Keratinocyte (primary cell): ENCODE measurements at regions not wholly inside any gene's neighbourhood (a gene's known extent, or its start where the extent isn't known, plus 50 kb on each side); places are given as distances from the start of the nearest gene placed in this dataset.

Source experiments
- DNase-seq: peaks from one replicate; pipeline ENCODE4 v3.0.0-alpha.2; 2011; ENCODE audit warnings: low read depth, missing footprints, low spot score
- FAIRE-seq: peaks from 2 replicates; lab custom pipeline; 2011; peaks lifted over from hg19 to GRCh38; lab: Jason Lieb, UNC
- H2AFZ ChIP-seq: 2 replicates; pipeline ENCODE4 v1.6.0; 2012; ENCODE audit warnings: low read length, control low read depth, inconsistent platforms; ENCODE audit not compliant: control insufficient read depth
- H3K27ac ChIP-seq: 2 replicates; pipeline ENCODE4 v1.5.1; 2011; ENCODE audit warnings: low read length; ENCODE audit not compliant: control insufficient read depth, insufficient read depth
- H3K27me3 ChIP-seq: 3 replicates; pipeline ENCODE4 v1.6.0; 2011; ENCODE audit warnings: low read length; ENCODE audit not compliant: control insufficient read depth, insufficient read depth; ENCODE audit errors: extremely low read depth
- H3K36me3 ChIP-seq, 2 experiments: 2 replicates in 1 of 2; 3 replicates in 1 of 2; pipeline ENCODE4 v1.5.1; 2011; ENCODE audit warnings: low read length in 2 of 2, mild to moderate bottlenecking in 1 of 2; ENCODE audit not compliant: control insufficient read depth in 2 of 2, insufficient read depth in 2 of 2; ENCODE audit errors: extremely low read depth in 1 of 2
- H3K4me1 ChIP-seq: 3 replicates; pipeline ENCODE4 v1.5.1; 2011; ENCODE audit warnings: low read length; ENCODE audit not compliant: control insufficient read depth, insufficient read depth; ENCODE audit errors: extremely low read depth
- H3K4me2 ChIP-seq: 3 replicates; pipeline ENCODE4 v1.6.0; 2011; ENCODE audit warnings: low read depth, low read length; ENCODE audit not compliant: control insufficient read depth, insufficient read depth; ENCODE audit errors: extremely low read depth
- H3K4me3 ChIP-seq, 3 experiments: fragments of 200-600 bp in 1 of 3; sonication (generic) in 1 of 3; 2 replicates in 2 of 3; 3 replicates in 1 of 3; pipeline ENCODE4 v1.5.1; 2011 to 2016; ENCODE audit warnings: low read length in 3 of 3, mild to moderate bottlenecking in 3 of 3, control low read depth in 2 of 3, inconsistent platforms in 1 of 3, low read depth in 1 of 3, mixed read lengths in 1 of 3, mixed run types in 1 of 3, moderate library complexity in 1 of 3; ENCODE audit not compliant: control insufficient read depth in 2 of 3, insufficient read depth in 2 of 3; ENCODE audit errors: extremely low read depth in 1 of 3
- H3K79me2 ChIP-seq: 2 replicates; pipeline ENCODE4 v1.6.0; 2012; ENCODE audit warnings: low read length; ENCODE audit not compliant: control insufficient read depth, insufficient read depth
- H3K9ac ChIP-seq: 3 replicates; pipeline ENCODE4 v1.6.0; 2011; ENCODE audit warnings: low read length; ENCODE audit not compliant: control insufficient read depth, insufficient read depth; ENCODE audit errors: extremely low read depth
- H3K9me1 ChIP-seq: 3 replicates; pipeline ENCODE4 v1.6.0; 2011; ENCODE audit warnings: low read length; ENCODE audit not compliant: control insufficient read depth, insufficient read depth; ENCODE audit errors: extremely low read depth
- H3K9me3 ChIP-seq: 2 replicates; pipeline ENCODE4 v1.5.1; 2012; ENCODE audit warnings: low read depth, low read length; ENCODE audit not compliant: control insufficient read depth
- H4K20me1 ChIP-seq: 3 replicates; pipeline ENCODE4 v1.6.0; 2011; ENCODE audit warnings: low read length; ENCODE audit not compliant: control insufficient read depth, insufficient read depth; ENCODE audit errors: extremely low read depth
- CTCF ChIP-seq, 3 experiments: IDR thresholded peaks in 1 of 3; conservative IDR thresholded peaks in 1 of 3; optimal IDR thresholded peaks in 1 of 3; 2 replicates in 2 of 3; 3 replicates in 1 of 3; pipeline versions ENCODE3 to v1.5.1; 2011; ENCODE audit warnings: low read length in 3 of 3, mild to moderate bottlenecking in 3 of 3, moderate library complexity in 2 of 3, control low read depth in 1 of 3, inconsistent platforms in 1 of 3; ENCODE audit not compliant: insufficient read depth in 2 of 3; ENCODE audit errors: extremely low read depth in 1 of 3
- EZH2 ChIP-seq: IDR thresholded peaks from one replicate; pipeline ENCODE4 v1.6.1; 2012; ENCODE audit warnings: inconsistent platforms, mild to moderate bottlenecking, low read length, moderate library complexity
- dilution Hi-C: fragments of 300-500 bp; cut with MboI; formaldehyde crosslinking; loops from one replicate; pipeline ENCODE4 v1.7.0; 2020; ENCODE audit warnings: low sequenced_read_pairs; ENCODE audit not compliant: extremely low pct_ligation_motif_present

GRCh38 chr12:107306141-107306659 lies 212.9 kb upstream of the CRY1 start:
- Histone ChIP-seq H3K36me3 (no peaks in the 10 kb centered on the region), H4K20me1 (no peaks in the 10 kb centered on the region), H2AFZ (no peak overlapping the region), H3K4me2 (no peak overlapping the region), H3K9me3 (no peaks in the 10 kb centered on the region), H3K9me1 (no peaks in the 10 kb centered on the region), H3K27me3 (no peaks in the 10 kb centered on the region), H3K4me1 (peaks cover 5% of the 10 kb centered on the region), H3K4me3 (no peak overlapping the region), H3K79me2 (no peaks in the 10 kb centered on the region), H3K9ac (no peak overlapping the region), H3K27ac (no peak overlapping the region)
- FAIRE-seq, result no peak
- dilution Hi-C loops, result no loop called here
- no peak for DNase-seq
- TF ChIP-seq CTCF (optimal IDR thresholded peaks at IDR 0.05 in 1 of 3, IDR thresholded peaks at IDR 0.05 in 1 of 3, conservative IDR thresholded peaks at IDR 0.05 in 1 of 3; ENCODE audit: extremely low read depth in 1 of 3, insufficient read depth in 2 of 3, low read length in 3 of 3) (no peak), EZH2 (no peak)

- TF ChIP-seq CTCF (optimal IDR thresholded peaks at IDR 0.05 in 1 of 3, IDR thresholded peaks at IDR 0.05 in 1 of 3, conservative IDR thresholded peaks at IDR 0.05 in 1 of 3; ENCODE audit: extremely low read depth in 1 of 3, insufficient read depth in 2 of 3, low read length in 3 of 3) (no peak), EZH2 (no peak)
- Histone ChIP-seq H4K20me1 (no peaks in the 10 kb centered on the region), H3K79me2 (no peaks in the 10 kb centered on the region), H3K27me3 (no peaks in the 10 kb centered on the region), H3K9me1 (no peaks in the 10 kb centered on the region), H3K27ac (no peak overlapping the region), H2AFZ (no peak overlapping the region), H3K36me3 (no peaks in the 10 kb centered on the region), H3K4me1 (no peaks in the 10 kb centered on the region), H3K9me3 (no peaks in the 10 kb centered on the region), H3K9ac (no peak overlapping the region), H3K4me3 (no peak overlapping the region), H3K4me2 (no peak overlapping the region)
- no peak for FAIRE-seq
- dilution Hi-C loops, result no loop called here
- no peak for DNase-seq
Measured at GRCh38 chr12:107308310-107308709, 215.0 kb upstream of the CRY1 start.
